Neural cell (in vitro differentiated cells): ENCODE measurements at regions not wholly inside any gene's neighbourhood (a gene's known extent, or its start where the extent isn't known, plus 50 kb on each side); places are given as distances from the start of the nearest gene placed in this dataset.

ENCODE experiments used
- H2AFZ ChIP-seq: fragments of 200-600, 300-800 bp; sonication (generic), shearing (Covaris generic); 2 replicates; pipeline ENCODE4 v1.6.0; 2014; ENCODE audit warnings: low read depth, mild to moderate bottlenecking, antibody characterized with exemption, low read length, moderate library complexity
- H3F3A ChIP-seq: fragments of 200-600 bp; shearing (Covaris generic); 2 replicates; pipeline ENCODE4 v1.6.1; 2016; ENCODE audit warnings: mild to moderate bottlenecking, moderate library complexity, mixed read lengths, antibody characterized with exemption, low read length; ENCODE audit not compliant: insufficient read depth, poor library complexity, severe bottlenecking
- H3K27ac ChIP-seq: fragments of 200-600, 300-800 bp; sonication (generic), shearing (Covaris generic); 2 replicates; pipeline ENCODE4 v1.5.1; 2014; ENCODE audit warnings: mild to moderate bottlenecking, low read length, moderate library complexity
- H3K27me3 ChIP-seq: fragments of 300-800, 200-600 bp; sonication (generic), shearing (Covaris generic); 2 replicates; pipeline ENCODE4 v1.6.0; 2014; ENCODE audit warnings: mild to moderate bottlenecking, low read depth, low read length, moderate library complexity; ENCODE audit not compliant: insufficient read depth
- H3K36me3 ChIP-seq: fragments of 300-800, 200-600 bp; sonication (generic), shearing (Covaris generic); 2 replicates; pipeline ENCODE4 v1.5.1; 2014; ENCODE audit warnings: mild to moderate bottlenecking, antibody characterized with exemption, low read length, moderate library complexity; ENCODE audit not compliant: insufficient read depth
- H3K4me2 ChIP-seq: fragments of 300-800, 200-600 bp; sonication (generic), shearing (Covaris generic); 2 replicates; pipeline ENCODE4 v1.6.0; 2014; ENCODE audit warnings: mild to moderate bottlenecking, low read length
- H3K4me3 ChIP-seq: fragments of 300-800, 200-600 bp; sonication (generic), shearing (Covaris generic); 2 replicates; pipeline ENCODE4 v1.5.1; 2014; ENCODE audit warnings: mild to moderate bottlenecking, low read length, moderate library complexity
- H3K79me2 ChIP-seq: fragments of 200-600 bp; shearing (Covaris generic); replicated peaks from 2 replicates; pipeline ENCODE4 v1.6.0; 2014; ENCODE audit warnings: mild to moderate bottlenecking, low read length, moderate library complexity; ENCODE audit not compliant: insufficient read depth
- H3K9ac ChIP-seq: fragments of 300-800, 200-600 bp; sonication (generic), shearing (Covaris generic); 2 replicates; pipeline ENCODE4 v1.6.1; 2016; ENCODE audit warnings: mild to moderate bottlenecking, low read length, mixed read lengths
- H3K9me2 ChIP-seq: fragments of 200-600 bp; shearing (Covaris generic); 2 replicates; pipeline ENCODE4 v1.6.1; 2016; ENCODE audit warnings: mild to moderate bottlenecking, low read length, mixed read lengths; ENCODE audit not compliant: insufficient read depth
- H3K9me3 ChIP-seq: fragments of 200-600, 300-800 bp; sonication (generic), shearing (Covaris generic); 2 replicates; pipeline ENCODE4 v1.6.1; 2016; ENCODE audit warnings: mild to moderate bottlenecking, mixed run types, low read length, moderate library complexity, mixed read lengths
- H4K20me1 ChIP-seq: fragments of 200-600 bp; shearing (Covaris generic); 2 replicates; pipeline ENCODE4 v1.6.1; 2016; ENCODE audit warnings: mild to moderate bottlenecking, mixed run types; ENCODE audit not compliant: insufficient read depth
- EP300 ChIP-seq: fragments of 450-650 bp; conservative IDR thresholded peaks from 2 replicates; pipeline ENCODE4 v1.6.1; 2014; ENCODE audit warnings: antibody characterized with exemption, mild to moderate bottlenecking, moderate library complexity; ENCODE audit not compliant: poor library complexity, severe bottlenecking
- EZH2 ChIP-seq: fragments of 200-600, 300-800 bp; shearing (Covaris generic), sonication (generic); IDR thresholded peaks from 2 replicates; pipeline ENCODE4 v1.6.1; 2014; ENCODE audit warnings: antibody characterized with exemption, low read length, borderline replicate concordance, mild to moderate bottlenecking; ENCODE audit not compliant: insufficient read depth, poor library complexity, severe bottlenecking
- MXI1 ChIP-seq: fragments of 450-650 bp; conservative IDR thresholded peaks from 2 replicates; pipeline ENCODE4 v1.6.1; 2014; ENCODE audit warnings: antibody characterized with exemption, mild to moderate bottlenecking; ENCODE audit not compliant: poor library complexity, severe bottlenecking
- POLR2AphosphoS5 ChIP-seq: IDR thresholded peaks from 2 replicates; pipeline ENCODE4 v1.6.1; 2012
- RAD21 ChIP-seq: fragments of 450-650 bp; conservative IDR thresholded peaks from 2 replicates; pipeline ENCODE4 v1.6.1; 2014; ENCODE audit warnings: antibody characterized with exemption, mild to moderate bottlenecking, moderate library complexity
- REST ChIP-seq: IDR thresholded peaks from 2 replicates; pipeline ENCODE4 v1.6.1; 2012; ENCODE audit warnings: borderline replicate concordance
- SMC3 ChIP-seq: fragments of 450-650 bp; conservative IDR thresholded peaks from 2 replicates; pipeline ENCODE4 v1.6.1; 2014; ENCODE audit warnings: antibody characterized with exemption, mild to moderate bottlenecking, moderate library complexity; ENCODE audit not compliant: poor library complexity
- TAF1 ChIP-seq: IDR thresholded peaks from 2 replicates; pipeline ENCODE4 v1.6.1; 2012; ENCODE audit warnings: low read depth
- TF ChIP-seq, protein P1 (sequence below): fragments of 450-650 bp; IDR thresholded peaks from 2 replicates; pipeline ENCODE4 v1.5.1; 2014; ENCODE audit warnings: antibody characterized with exemption, mild to moderate bottlenecking, moderate library complexity; ENCODE audit not compliant: poor library complexity, severe bottlenecking

DNA sequence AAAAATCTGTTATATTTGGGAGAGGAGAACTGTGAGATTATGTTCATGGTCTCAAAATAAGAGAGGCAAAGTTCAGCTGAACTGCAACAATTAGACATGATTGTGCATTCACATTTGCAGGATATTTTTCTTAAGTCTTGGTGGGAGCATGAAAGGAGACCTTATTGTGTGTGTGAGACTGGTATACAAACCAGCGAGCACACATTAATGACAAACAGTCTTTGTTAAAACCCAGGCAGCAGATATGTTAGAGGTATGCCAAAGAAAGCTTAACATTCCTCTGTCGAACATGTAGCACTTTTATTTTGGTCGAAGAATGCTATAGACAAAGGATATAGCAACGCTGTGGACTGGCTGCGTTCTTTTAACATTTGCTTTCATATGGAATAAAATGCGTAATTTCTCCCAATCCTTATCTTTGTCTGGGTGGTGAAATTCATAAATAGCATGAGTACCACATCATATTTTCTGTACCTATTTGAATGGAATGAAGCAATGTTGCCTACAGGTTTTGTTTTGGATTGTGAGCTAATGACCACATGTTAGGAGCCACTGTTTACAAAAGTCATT lies 88.4 kb downstream of the ICOS start:
- H2AFZ ChIP-seq = no peak overlapping the region
- no peaks in the 10 kb centered on the region for H3K79me2 ChIP-seq
- no peak overlapping the region for H3K4me2 ChIP-seq
- H4K20me1 ChIP-seq = no peaks in the 10 kb centered on the region
- no peaks in the 10 kb centered on the region for H3F3A ChIP-seq
- H3K4me3 ChIP-seq = no peak overlapping the region
- H3K27me3 ChIP-seq = no peaks in the 10 kb centered on the region
- no peaks in the 10 kb centered on the region for H3K9me3 ChIP-seq
- TF ChIP-seq SMC3 (peak; percentile 14), EZH2 (no peak), MXI1 (no peak), RAD21 (no peak), EP300 (no peak)
- TF ChIP-seq, protein P1, sequence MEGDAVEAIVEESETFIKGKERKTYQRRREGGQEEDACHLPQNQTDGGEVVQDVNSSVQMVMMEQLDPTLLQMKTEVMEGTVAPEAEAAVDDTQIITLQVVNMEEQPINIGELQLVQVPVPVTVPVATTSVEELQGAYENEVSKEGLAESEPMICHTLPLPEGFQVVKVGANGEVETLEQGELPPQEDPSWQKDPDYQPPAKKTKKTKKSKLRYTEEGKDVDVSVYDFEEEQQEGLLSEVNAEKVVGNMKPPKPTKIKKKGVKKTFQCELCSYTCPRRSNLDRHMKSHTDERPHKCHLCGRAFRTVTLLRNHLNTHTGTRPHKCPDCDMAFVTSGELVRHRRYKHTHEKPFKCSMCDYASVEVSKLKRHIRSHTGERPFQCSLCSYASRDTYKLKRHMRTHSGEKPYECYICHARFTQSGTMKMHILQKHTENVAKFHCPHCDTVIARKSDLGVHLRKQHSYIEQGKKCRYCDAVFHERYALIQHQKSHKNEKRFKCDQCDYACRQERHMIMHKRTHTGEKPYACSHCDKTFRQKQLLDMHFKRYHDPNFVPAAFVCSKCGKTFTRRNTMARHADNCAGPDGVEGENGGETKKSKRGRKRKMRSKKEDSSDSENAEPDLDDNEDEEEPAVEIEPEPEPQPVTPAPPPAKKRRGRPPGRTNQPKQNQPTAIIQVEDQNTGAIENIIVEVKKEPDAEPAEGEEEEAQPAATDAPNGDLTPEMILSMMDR = peak; percentile 30
- H3K27ac ChIP-seq = no peak overlapping the region
- H3K9me2 ChIP-seq = no peaks in the 10 kb centered on the region
- no peaks in the 10 kb centered on the region for H3K36me3 ChIP-seq
- no peak overlapping the region for H3K9ac ChIP-seq

DNA sequence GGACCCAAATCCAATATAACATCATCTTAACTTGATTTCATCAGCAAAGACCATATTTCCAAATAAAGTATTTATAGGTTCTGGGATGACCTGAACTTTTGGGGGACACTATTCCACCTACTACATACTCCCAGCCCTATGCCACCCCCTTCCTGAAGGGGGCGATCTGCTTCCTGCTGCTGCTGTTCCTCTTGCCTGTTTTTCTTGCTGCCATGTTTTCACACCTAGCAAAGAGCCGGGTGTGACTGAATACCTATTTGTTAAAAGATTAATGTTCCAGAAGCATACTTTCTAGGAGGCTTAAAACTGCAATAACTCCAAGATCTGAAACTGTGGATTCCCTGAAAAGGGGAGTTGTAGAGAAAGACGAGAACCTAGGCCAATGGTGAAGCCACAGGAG lies 89.7 kb downstream of the ICOS start:
- H3K36me3 ChIP-seq = no peaks in the 10 kb centered on the region
- H3K9me2 ChIP-seq = no peaks in the 10 kb centered on the region

GRCh38 chr2:204027091-204027490 lies 90.5 kb downstream of the ICOS start:
- no peaks in the 10 kb centered on the region for H3K79me2 ChIP-seq
- TF ChIP-seq TAF1 = no peak
- TF ChIP-seq MXI1 = no peak
- TF ChIP-seq SMC3 = no peak
- TF ChIP-seq EP300 = no peak
- TF ChIP-seq, protein P1 = no peak
- no peak for TF ChIP-seq EZH2
- TF ChIP-seq RAD21 = no peak
- no peak for TF ChIP-seq REST
- no peak for TF ChIP-seq POLR2AphosphoS5
- H3K9me2 ChIP-seq = no peaks in the 10 kb centered on the region
- no peak overlapping the region for H3K4me2 ChIP-seq
- no peaks in the 10 kb centered on the region for H3K27me3 ChIP-seq
- no peaks in the 10 kb centered on the region for H3K9me3 ChIP-seq
- H3K27ac ChIP-seq = no peak overlapping the region
- H3K36me3 ChIP-seq = no peaks in the 10 kb centered on the region
- no peaks in the 10 kb centered on the region for H4K20me1 ChIP-seq
- H2AFZ ChIP-seq = no peak overlapping the region
- H3F3A ChIP-seq = no peaks in the 10 kb centered on the region
- H3K9ac ChIP-seq = no peak overlapping the region
- H3K4me3 ChIP-seq = no peak overlapping the region

More for the DNA sequence above, 89.7 kb downstream of the ICOS start:
- Histone ChIP-seq H3K27me3 (no peaks in the 10 kb centered on the region), H3F3A (no peaks in the 10 kb centered on the region), H3K9ac (no peak overlapping the region), H3K4me2 (no peak overlapping the region), H3K4me3 (no peak overlapping the region), H3K79me2 (no peaks in the 10 kb centered on the region), H2AFZ (no peak overlapping the region), H3K27ac (no peak overlapping the region), H3K9me3 (no peaks in the 10 kb centered on the region), H4K20me1 (no peaks in the 10 kb centered on the region)
- TF ChIP-seq SMC3 = no peak
